ENCODE measurements at regions not wholly inside any gene's neighbourhood (a gene's known extent, or its start where the extent isn't known, plus 50 kb on each side); places are given as distances from the start of the nearest gene placed in this dataset.

GRCh38 chr12:5272018-5272785 is 159.7 kb upstream of the NTF3 start:
- Histone ChIP-seq H3K4me3 (no peak overlapping the region), H3K9me3 (replicated peaks; ENCODE audit: control insufficient read depth, insufficient read depth, low read length) (no peaks in the 10 kb centered on the region), H3K36me3 (ENCODE audit: control insufficient read depth in 2 of 2, insufficient read depth in 2 of 2, low read length in 1 of 2) (no peaks in the 10 kb centered on the region), H3K79me2 (ENCODE audit: control insufficient read depth, insufficient read depth, low read length) (no peaks in the 10 kb centered on the region), H4K20me1 (ENCODE audit: control insufficient read depth, insufficient read depth) (no peaks in the 10 kb centered on the region), H3K4me1 (ENCODE audit: control insufficient read depth, insufficient read depth, low read length) (no peaks in the 10 kb centered on the region), H3K27me3 (replicated peaks in 1 of 2; ENCODE audit: control insufficient read depth in 2 of 2, insufficient read depth in 2 of 2, low read length in 1 of 2) (0 out of 4 replicates have a peak, but pooled peaks cover 0 to 2% of the 10 kb centered on the region in 2 experiments), H3K9ac (ENCODE audit: control insufficient read depth, insufficient read depth, low read length) (no peak overlapping the region), H3K27ac (ENCODE audit: control insufficient read depth, insufficient read depth) (no peak overlapping the region), H2AFZ (ENCODE audit: control insufficient read depth, low read depth, low read length) (no peak overlapping the region), H3K4me2 (ENCODE audit: control insufficient read depth, insufficient read depth) (no peak overlapping the region)
- CTCF ChIA-PET = no interaction called here
- TF ChIP-seq BACH1 (IDR thresholded peaks at IDR 0.05; ENCODE audit: borderline replicate concordance) (no peak), TBL1XR1 (IDR thresholded peaks at IDR 0.05; ENCODE audit: low read depth, low read length) (no peak), YY1 (IDR thresholded peaks at IDR 0.05; ENCODE audit: low read depth, low read length) (no peak), ATF2 (IDR thresholded peaks at IDR 0.05; ENCODE audit: low read length) (no peak)
- POLR2A ChIA-PET = no interaction called here
- in situ Hi-C loops (cut with MboI) (no loop called here), intact Hi-C loops (cut with micrococcal nuclease; ENCODE audit: unreplicated experiment) (no loop called here)
- SMC1A ChIA-PET (ENCODE audit: uncharacterized antibody, unreplicated experiment) = no interaction called here
- ATAC-seq = no peak
- RAD21 ChIA-PET (ENCODE audit: unreplicated experiment) = no interaction called here
- no peak for FAIRE-seq
- WGBS (ENCODE audit: insufficient coverage, insufficient replicate concordance, low lambda C conversion rate, missing lambda C conversion rate) = 23% methylated on average over 6 of the region's 6 CpGs
- DNase-seq (ENCODE audit: low read depth, low spot score) = no peak
- no TSS peak for BruUV-seq (replicated peaks)

DNA sequence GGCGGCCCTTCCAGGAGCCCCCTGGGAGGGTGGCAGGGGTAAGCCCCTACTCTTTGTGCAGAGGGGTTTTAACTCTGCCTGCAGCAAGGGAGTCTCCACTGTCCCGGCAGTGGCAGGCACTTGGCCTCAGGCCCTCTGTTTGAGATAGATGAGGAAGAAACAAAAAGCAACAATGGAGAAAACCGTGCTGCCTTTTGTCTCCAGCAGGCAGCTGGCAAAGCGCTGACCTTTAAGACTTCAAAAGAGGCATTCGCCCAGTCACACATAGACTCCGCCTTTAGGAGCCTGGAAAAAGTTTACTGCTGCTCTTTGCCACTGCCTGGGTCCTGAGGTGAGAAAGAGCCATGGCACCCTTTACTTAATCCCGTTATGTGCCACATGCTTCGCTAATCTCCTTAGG is 158.2 kb upstream of the NTF3 start:
- in situ Hi-C loops (cut with MboI) = no loop called here
- no peak for TF ChIP-seq MTA3 (IDR thresholded peaks at IDR 0.05; ENCODE audit: borderline replicate concordance, low read length)
- TF ChIP-seq, protein P1, sequence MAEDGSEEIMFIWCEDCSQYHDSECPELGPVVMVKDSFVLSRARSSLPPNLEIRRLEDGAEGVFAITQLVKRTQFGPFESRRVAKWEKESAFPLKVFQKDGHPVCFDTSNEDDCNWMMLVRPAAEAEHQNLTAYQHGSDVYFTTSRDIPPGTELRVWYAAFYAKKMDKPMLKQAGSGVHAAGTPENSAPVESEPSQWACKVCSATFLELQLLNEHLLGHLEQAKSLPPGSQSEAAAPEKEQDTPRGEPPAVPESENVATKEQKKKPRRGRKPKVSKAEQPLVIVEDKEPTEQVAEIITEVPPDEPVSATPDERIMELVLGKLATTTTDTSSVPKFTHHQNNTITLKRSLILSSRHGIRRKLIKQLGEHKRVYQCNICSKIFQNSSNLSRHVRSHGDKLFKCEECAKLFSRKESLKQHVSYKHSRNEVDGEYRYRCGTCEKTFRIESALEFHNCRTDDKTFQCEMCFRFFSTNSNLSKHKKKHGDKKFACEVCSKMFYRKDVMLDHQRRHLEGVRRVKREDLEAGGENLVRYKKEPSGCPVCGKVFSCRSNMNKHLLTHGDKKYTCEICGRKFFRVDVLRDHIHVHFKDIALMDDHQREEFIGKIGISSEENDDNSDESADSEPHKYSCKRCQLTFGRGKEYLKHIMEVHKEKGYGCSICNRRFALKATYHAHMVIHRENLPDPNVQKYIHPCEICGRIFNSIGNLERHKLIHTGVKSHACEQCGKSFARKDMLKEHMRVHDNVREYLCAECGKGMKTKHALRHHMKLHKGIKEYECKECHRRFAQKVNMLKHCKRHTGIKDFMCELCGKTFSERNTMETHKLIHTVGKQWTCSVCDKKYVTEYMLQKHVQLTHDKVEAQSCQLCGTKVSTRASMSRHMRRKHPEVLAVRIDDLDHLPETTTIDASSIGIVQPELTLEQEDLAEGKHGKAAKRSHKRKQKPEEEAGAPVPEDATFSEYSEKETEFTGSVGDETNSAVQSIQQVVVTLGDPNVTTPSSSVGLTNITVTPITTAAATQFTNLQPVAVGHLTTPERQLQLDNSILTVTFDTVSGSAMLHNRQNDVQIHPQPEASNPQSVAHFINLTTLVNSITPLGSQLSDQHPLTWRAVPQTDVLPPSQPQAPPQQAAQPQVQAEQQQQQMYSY (CRISPR knock-in tag; IDR thresholded peaks at IDR 0.05) = no peak
- no peak for TF ChIP-seq POLR2AphosphoS2 (IDR thresholded peaks at IDR 0.05; ENCODE audit: low read depth, low read length)
- no peak for TF ChIP-seq USF2 (IDR thresholded peaks at IDR 0.05; ENCODE audit: borderline replicate concordance, low read depth, low read length)
- TF ChIP-seq IKZF2 (IDR thresholded peaks at IDR 0.05) = no peak
- no peak for TF ChIP-seq CBX5 (IDR thresholded peaks at IDR 0.05; ENCODE audit: low read depth)
- TF ChIP-seq BACH1 (IDR thresholded peaks at IDR 0.05; ENCODE audit: borderline replicate concordance) = no peak
- no peak for TF ChIP-seq MTA2 (IDR thresholded peaks at IDR 0.05; ENCODE audit: low read depth)

More for the DNA sequence above, 158.2 kb upstream of the NTF3 start:
- no peaks in the 10 kb centered on the region for H3K4me1 ChIP-seq (ENCODE audit: control insufficient read depth, insufficient read depth, low read length)
- no peaks in the 10 kb centered on the region for H3K9me3 ChIP-seq (replicated peaks; ENCODE audit: control insufficient read depth, insufficient read depth, low read length)
- FAIRE-seq (no peak), ATAC-seq (no peak), DNase-seq (ENCODE audit: low read depth, low spot score) (no peak)
- ChIA-PET SMC1A (ENCODE audit: uncharacterized antibody, unreplicated experiment) (no interaction called here), CTCF (no interaction called here), POLR2A (no interaction called here), RAD21 (ENCODE audit: unreplicated experiment) (no interaction called here)
- no peaks in the 10 kb centered on the region for H3K79me2 ChIP-seq (ENCODE audit: control insufficient read depth, insufficient read depth, low read length)
- H2AFZ ChIP-seq (ENCODE audit: control insufficient read depth, low read depth, low read length) = no peak overlapping the region
- H3K36me3 ChIP-seq (ENCODE audit: control insufficient read depth in 2 of 2, insufficient read depth in 2 of 2, low read length in 1 of 2) = no peaks in the 10 kb centered on the region
- no peak overlapping the region for H3K4me2 ChIP-seq (ENCODE audit: control insufficient read depth, insufficient read depth)
- H3K27ac ChIP-seq (ENCODE audit: control insufficient read depth, insufficient read depth) = no peak overlapping the region
- no TSS peak for BruUV-seq (replicated peaks)
- H3K27me3 ChIP-seq (replicated peaks in 1 of 2; ENCODE audit: control insufficient read depth in 2 of 2, insufficient read depth in 2 of 2, low read length in 1 of 2) = 0 out of 4 replicates have a peak, but pooled peaks cover 0 to 2% of the 10 kb centered on the region in 2 experiments
- H4K20me1 ChIP-seq (ENCODE audit: control insufficient read depth, insufficient read depth) = no peaks in the 10 kb centered on the region
- intact Hi-C loops (cut with micrococcal nuclease; ENCODE audit: unreplicated experiment) = no loop called here
- H3K9ac ChIP-seq (ENCODE audit: control insufficient read depth, insufficient read depth, low read length) = no peak overlapping the region
- WGBS (ENCODE audit: insufficient coverage, insufficient replicate concordance, low lambda C conversion rate, missing lambda C conversion rate) = 28% methylated on average over 8 of the region's 8 CpGs
- no peak overlapping the region for H3K4me3 ChIP-seq

Measured in GM12878 (cell line).